Small intestine (tissue), 7 donors: ENCODE measurements at regions not wholly inside any gene's neighbourhood (a gene's known extent, or its start where the extent isn't known, plus 50 kb on each side); places are given as distances from the start of the nearest gene placed in this dataset.

Experiments
- DNase-seq, 2 donors: peaks; one replicate each; pipeline versions ENCODE4 v3.0.0 to v3.0.0-alpha.2; 2013
- FAIRE-seq: peaks from 2 replicates; lab custom pipeline; 2012; peaks lifted over from hg19 to GRCh38; lab: Jason Lieb, UNC
- H3K27ac ChIP-seq, 3 donors: one replicate each; pipeline ENCODE4 v1.5.1; 2013; ENCODE audit warnings: low read length in 2 of 3, mild to moderate bottlenecking in 2 of 3, control low read depth in 1 of 3, inconsistent platforms in 1 of 3, low read depth in 1 of 3, moderate library complexity in 1 of 3
- H3K27me3 ChIP-seq, 3 donors: one replicate each; pipeline ENCODE4 v1.6.1; 2013; ENCODE audit warnings: low read length in 3 of 3, inconsistent platforms in 1 of 3; ENCODE audit not compliant: control insufficient read depth in 3 of 3, insufficient read depth in 3 of 3
- H3K36me3 ChIP-seq, 3 donors: one replicate each; pipeline ENCODE4 v1.6.1; 2013; ENCODE audit warnings: low read length in 3 of 3, inconsistent platforms in 1 of 3, low read depth in 1 of 3, mild to moderate bottlenecking in 1 of 3, moderate library complexity in 1 of 3; ENCODE audit not compliant: control insufficient read depth in 3 of 3, insufficient read depth in 2 of 3
- H3K4me1 ChIP-seq, 3 donors: one replicate each; pipeline ENCODE4 v1.6.1; 2013; ENCODE audit warnings: low read length in 2 of 3, inconsistent platforms in 1 of 3, low read depth in 1 of 3, mild to moderate bottlenecking in 1 of 3, moderate library complexity in 1 of 3; ENCODE audit not compliant: control insufficient read depth in 3 of 3, insufficient read depth in 2 of 3
- H3K4me3 ChIP-seq, 3 donors: one replicate each; pipeline ENCODE4 v1.5.1; 2013; ENCODE audit warnings: low read length in 3 of 3, control low read depth in 1 of 3, inconsistent platforms in 1 of 3, low read depth in 1 of 3, mild to moderate bottlenecking in 1 of 3, moderate library complexity in 1 of 3
- H3K9me3 ChIP-seq, 2 donors: one replicate each; pipeline ENCODE4 v1.6.1; 2013; ENCODE audit warnings: low read depth in 1 of 2, low read length in 1 of 2; ENCODE audit not compliant: control insufficient read depth in 2 of 2, insufficient read depth in 1 of 2
- WGBS, 3 donors: extraction: QIAGEN DNeasy Blood & Tissue Kit; methylation state at CpG; one replicate each; pipeline ENCODE4 v1.1.7; 2013; 5-methylcytosine and 5-hydroxymethylcytosine counted together
- donor health status: healthy with polysubstance abuse.
- donor health status: control.
- donor health status: control.
- donor health status: Bipolar disorder and iron deficiency.
- donor health status: healthy.

DNA sequence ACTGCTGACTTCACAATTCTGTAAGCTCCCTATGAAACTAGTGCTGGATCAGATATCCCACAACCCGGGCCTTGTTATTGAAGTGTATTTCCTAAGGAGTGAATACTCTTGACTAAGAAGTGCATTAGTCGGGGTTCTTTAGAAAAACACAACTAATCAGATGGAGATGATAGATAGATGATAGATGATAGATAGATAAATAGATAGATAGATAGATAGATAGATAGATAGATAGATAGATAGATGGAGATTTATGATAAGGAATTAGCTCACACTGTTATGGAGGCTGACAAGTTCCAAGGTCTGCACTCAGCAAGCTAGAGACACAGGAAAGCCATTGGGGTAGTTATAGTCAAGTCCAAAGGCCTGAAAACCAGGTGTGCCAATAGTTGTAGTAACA is 214.6 kb upstream of the COX7C start:
- Histone ChIP-seq H3K4me3 (no peak overlapping the region), H3K27ac (no peak overlapping the region), H3K36me3 (no peaks in the 10 kb centered on the region), H3K4me1 (no peaks in the 10 kb centered on the region), H3K27me3 (no peaks in the 10 kb centered on the region), H3K9me3 (no peaks in the 10 kb centered on the region)
- DNase-seq: peak in 1 of 2 donors; percentile 17
- 87 to 89% (median 89%) methylated on average over 2 of the region's 2 CpGs for WGBS, 3 donors
- no peak for FAIRE-seq

DNA sequence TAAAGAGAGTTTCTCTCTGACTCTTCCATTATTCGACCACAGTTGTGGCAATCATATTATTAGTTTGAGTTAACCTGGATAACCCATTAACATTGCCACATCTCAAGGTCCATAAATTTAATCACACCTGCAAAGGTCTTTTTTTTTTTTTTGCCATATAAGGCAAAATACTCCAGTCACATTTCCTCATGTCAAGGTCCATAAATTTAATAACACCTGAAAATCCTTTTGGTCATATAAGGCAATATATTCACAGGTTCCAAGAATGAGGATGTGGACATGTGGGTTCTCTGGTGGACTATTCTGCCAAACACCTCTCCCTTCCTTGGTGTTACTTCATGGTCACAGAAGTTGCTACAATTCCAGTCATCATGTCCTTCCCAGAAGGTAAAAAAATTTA is 213.5 kb upstream of the COX7C start:
- peak in 1 of 2 donors; percentile 55 for DNase-seq
- H3K27me3 ChIP-seq: no peaks in the 10 kb centered on the region
- no peak overlapping the region for H3K27ac ChIP-seq
- H3K9me3 ChIP-seq: no peaks in the 10 kb centered on the region
- 24 to 57% (median 38%) methylated on average over 1 of the region's 1 CpG for WGBS, 3 donors
- FAIRE-seq: no peak
- no peaks in the 10 kb centered on the region for H3K4me1 ChIP-seq
- H3K36me3 ChIP-seq: no peaks in the 10 kb centered on the region
- no peak overlapping the region for H3K4me3 ChIP-seq

DNA sequence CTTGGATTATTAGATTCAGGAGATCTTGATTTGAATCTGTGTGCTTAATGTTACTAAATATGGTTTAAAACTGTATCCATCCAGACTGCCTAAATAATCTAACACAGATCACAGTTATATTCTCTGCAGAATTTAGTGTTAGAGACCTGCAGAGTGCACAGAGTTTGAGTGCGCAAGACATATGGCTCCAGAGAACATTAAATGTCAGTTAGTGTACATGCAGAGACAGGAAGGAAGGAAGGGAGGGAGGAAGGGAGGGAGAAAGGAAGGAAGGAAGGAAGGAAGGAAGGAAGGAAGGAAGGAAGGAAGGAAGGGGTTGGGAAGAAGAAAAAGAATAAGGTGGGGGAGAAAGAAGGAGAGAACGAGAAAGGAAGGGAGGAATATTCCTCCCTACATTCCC is 210.0 kb upstream of the COX7C start:
- Histone ChIP-seq H3K27me3 (no peaks in the 10 kb centered on the region), H3K9me3 (no peaks in the 10 kb centered on the region), H3K4me1 (no peaks in the 10 kb centered on the region), H3K27ac (no peak overlapping the region), H3K4me3 (no peak overlapping the region), H3K36me3 (no peaks in the 10 kb centered on the region)
- DNase-seq (no peak), FAIRE-seq (no peak)
- 79 to 94% (median 82%) methylated on average over 2 of the region's 2 CpGs for WGBS, 3 donors

DNA sequence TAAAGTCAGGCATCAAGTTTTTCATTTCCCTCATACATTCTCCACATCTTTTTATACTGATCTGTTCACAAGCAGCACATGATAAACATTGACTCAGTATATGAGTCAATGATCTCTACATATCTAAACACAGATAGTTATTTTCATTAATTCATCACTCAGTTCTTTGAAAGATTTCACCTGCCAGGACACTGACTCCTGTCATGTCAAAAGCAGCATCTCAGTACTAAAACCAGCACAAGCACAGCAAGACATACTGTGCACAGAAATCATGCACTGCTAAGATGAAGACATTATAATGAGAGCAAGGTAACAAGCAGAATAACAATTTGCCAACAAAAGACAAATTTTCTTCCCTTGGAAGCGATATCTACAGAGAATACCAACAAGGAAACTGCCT is 206.1 kb upstream of the COX7C start:
- Histone ChIP-seq H3K36me3 (no peaks in the 10 kb centered on the region), H3K4me1 (no peaks in the 10 kb centered on the region), H3K27me3 (no peaks in the 10 kb centered on the region), H3K4me3 (no peak overlapping the region), H3K9me3 (no peaks in the 10 kb centered on the region), H3K27ac (no peak overlapping the region)
- WGBS, 3 donors: 32 to 66% (median 52%) methylated on average over 1 of the region's 1 CpG
- DNase-seq (no peak), FAIRE-seq (no peak)

DNA sequence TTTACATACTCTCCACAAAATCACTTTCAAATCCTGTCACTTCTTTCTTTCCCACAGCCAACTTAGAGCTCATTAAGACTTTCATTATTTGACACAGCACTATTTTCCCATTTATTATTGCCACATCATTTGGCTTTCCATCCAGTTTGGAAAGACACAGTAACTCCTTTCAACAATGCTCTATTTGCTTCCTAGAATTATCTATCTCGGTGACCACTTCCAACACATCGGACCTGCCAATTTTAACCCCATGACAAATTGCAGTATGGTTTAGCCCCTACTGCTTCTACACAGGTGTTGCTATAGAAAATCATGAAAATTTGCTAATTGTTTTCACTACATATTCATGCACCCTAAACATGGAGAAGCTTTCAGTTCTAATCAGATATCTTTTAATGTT is 190.6 kb upstream of the COX7C start:
- Histone ChIP-seq H3K27ac (no peak overlapping the region), H3K9me3 (no peaks in the 10 kb centered on the region), H3K4me1 (no peaks in the 10 kb centered on the region), H3K36me3 (no peaks in the 10 kb centered on the region), H3K27me3 (no peaks in the 10 kb centered on the region), H3K4me3 (no peak overlapping the region)
- no peak for DNase-seq
- FAIRE-seq: no peak
- 84 to 88% (median 86%) methylated on average over 2 of the region's 2 CpGs for WGBS, 3 donors

DNA sequence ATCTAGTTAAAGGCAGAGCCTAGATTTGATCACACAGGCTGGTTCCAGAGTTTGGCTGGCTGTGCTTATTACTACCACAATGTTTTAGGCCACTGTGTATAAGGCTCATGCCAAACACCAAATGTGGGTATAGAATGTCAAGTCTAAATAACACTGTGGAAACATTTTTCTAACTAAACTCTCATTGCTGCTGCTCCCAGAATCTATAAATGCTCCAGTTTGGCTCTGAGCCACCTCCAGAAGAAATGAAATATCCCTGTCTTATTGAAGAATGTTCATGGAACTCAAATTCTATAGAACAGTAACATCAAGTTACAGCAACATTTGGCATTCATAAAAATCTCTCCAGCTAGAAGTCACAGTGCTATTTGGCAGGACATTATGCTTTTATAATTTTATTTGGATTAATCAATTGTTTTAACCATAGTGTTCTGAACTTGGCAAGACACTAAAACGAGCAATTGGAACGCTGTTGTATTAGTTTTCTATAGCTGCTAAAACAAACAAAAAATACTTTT is 178.1 kb upstream of the COX7C start:
- Histone ChIP-seq H3K4me1 (no peaks in the 10 kb centered on the region), H3K9me3 (peaks cover 0 to 5% of the 10 kb centered on the region in 2 donors), H3K27me3 (no peaks in the 10 kb centered on the region), H3K36me3 (no peaks in the 10 kb centered on the region), H3K27ac (no peak overlapping the region), H3K4me3 (no peak overlapping the region)
- 69 to 85% (median 74%) methylated on average over 2 of the region's 2 CpGs for WGBS, 3 donors
- no peak for FAIRE-seq
- DNase-seq: no peak

DNA sequence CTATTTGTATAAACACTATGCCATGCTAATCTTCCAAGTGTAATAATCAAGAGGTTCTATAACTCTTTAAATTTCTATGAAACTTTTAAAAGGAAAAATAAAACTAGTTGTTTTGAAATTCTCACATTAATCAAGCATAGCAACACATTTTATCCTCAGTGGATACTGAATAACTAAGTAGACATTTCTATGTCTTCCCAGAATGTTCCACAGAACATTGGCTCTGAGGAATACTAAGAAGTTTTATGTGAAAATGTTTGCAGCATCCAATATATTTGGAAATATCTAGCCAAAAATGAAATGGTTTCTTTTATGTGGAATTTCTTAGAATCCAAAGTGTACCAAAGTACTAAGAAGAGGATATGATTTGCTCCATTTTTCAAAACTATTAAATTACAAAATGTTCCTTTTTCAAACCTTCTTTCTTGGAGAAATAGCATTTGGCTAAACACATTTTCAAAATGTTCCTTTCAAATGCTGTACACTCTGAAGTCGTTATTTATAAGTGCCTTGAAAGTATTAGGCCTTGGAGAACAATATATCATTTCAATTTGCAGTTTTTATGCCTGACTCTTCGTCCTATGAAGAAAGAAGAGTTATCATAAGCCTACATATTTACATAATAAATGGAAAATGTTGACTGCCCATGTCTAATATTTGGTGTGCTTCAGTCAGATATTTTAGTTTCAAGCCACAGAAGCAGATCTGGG is 175.6 kb upstream of the COX7C start:
- Histone ChIP-seq H3K27ac (no peak overlapping the region), H3K4me3 (no peak overlapping the region), H3K36me3 (no peaks in the 10 kb centered on the region), H3K27me3 (no peaks in the 10 kb centered on the region), H3K9me3 (peaks cover 0 to 5% of the 10 kb centered on the region in 2 donors), H3K4me1 (no peaks in the 10 kb centered on the region)
- DNase-seq (no peak), FAIRE-seq (no peak)
- 58 to 61% (median 59%) methylated on average over 2 of the region's 2 CpGs for WGBS, 3 donors

DNA sequence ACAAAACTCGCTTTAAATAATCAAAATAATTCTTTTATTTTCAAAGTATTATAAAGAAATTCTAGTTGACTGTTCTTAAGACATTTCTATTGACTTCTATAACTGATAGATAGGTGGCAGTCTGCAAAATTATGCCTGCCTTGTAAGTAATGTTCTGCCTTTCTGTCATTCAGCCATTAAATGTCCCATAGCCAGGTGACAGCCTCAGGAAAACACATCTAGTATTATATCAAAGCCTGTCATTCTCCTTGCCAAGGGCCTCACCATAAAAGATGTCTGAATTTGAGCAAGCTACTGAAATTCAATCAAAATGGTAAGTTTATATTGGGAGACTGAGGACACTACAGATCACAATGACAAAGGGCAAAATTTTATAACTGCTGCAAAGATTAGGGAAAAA is 170.4 kb upstream of the COX7C start:
- DNase-seq (no peak), FAIRE-seq (no peak)
- H3K4me3 ChIP-seq: no peak overlapping the region
- H3K4me1 ChIP-seq: peaks cover 0 to 4% (median 0%) of the 10 kb centered on the region in 3 donors
- H3K27me3 ChIP-seq: no peaks in the 10 kb centered on the region
- H3K36me3 ChIP-seq: no peaks in the 10 kb centered on the region
- no peak overlapping the region for H3K27ac ChIP-seq
- WGBS, 3 donors: 79 to 88% (median 84%) methylated on average over 1 of the region's 1 CpG
- H3K9me3 ChIP-seq: no peaks in the 10 kb centered on the region

DNA sequence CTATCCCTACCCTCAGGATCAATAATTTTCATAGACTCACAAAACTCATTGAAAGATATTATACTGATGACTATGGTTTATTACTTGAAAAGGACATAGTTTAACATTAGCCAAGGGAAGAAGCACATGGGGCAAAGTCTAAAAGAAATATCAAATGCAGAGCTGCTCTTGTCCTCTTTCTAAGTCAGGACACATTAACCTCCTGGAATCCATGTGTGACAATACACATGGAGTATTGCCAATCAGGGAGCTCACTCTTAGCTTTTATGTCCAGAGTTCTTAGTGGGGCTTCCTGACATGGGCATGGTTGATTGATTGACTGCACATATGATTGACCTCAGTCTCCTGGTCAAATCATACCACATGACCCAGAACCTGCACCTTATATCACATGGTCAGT is 165.5 kb upstream of the COX7C start:
- Histone ChIP-seq H3K27me3 (no peaks in the 10 kb centered on the region), H3K9me3 (peaks cover 0 to 3% of the 10 kb centered on the region in 2 donors), H3K4me1 (peaks cover 0 to 6% (median 0%) of the 10 kb centered on the region in 3 donors), H3K4me3 (no peak overlapping the region), H3K27ac (peak overlapping the region in 2 of 3 donors; percentile 24 to 59), H3K36me3 (no peaks in the 10 kb centered on the region)
- peak; percentile 64 to 74 for DNase-seq
- FAIRE-seq: no peak
